Progenitor cell of endocrine pancreas (in vitro differentiated cells): ENCODE measurements at regions not wholly inside any gene's neighbourhood (a gene's known extent, or its start where the extent isn't known, plus 50 kb on each side); places are given as distances from the start of the nearest gene placed in this dataset.

Experiments used
- DNase-seq: peaks from one replicate; pipeline ENCODE4 v3.0.0; 2021; ENCODE audit warnings: low spot score; ENCODE audit not compliant: unreplicated experiment
- H3K27ac Mint-ChIP-seq: 2 replicates; pipeline ENCODE4 v1.8.0; 2021; ENCODE audit warnings: mild to moderate bottlenecking, moderate library complexity, mixed read lengths
- H3K27me3 Mint-ChIP-seq: 2 replicates; pipeline ENCODE4 v1.8.0; 2021; ENCODE audit warnings: mixed read lengths
- H3K36me3 Mint-ChIP-seq: 2 replicates; pipeline ENCODE4 v1.8.0; 2022; ENCODE audit warnings: mixed read lengths; ENCODE audit not compliant: insufficient read depth
- H3K4me1 Mint-ChIP-seq: 2 replicates; pipeline ENCODE4 v1.8.0; 2021; ENCODE audit warnings: low read depth, mixed read lengths
- H3K4me3 Mint-ChIP-seq: 2 replicates; pipeline ENCODE4 v1.8.0; 2021; ENCODE audit warnings: low read depth, mild to moderate bottlenecking, moderate library complexity, mixed read lengths
- H3K9me3 Mint-ChIP-seq: 2 replicates; pipeline ENCODE4 v1.8.0; 2021; ENCODE audit warnings: low read depth, mixed read lengths
- CTCF ChIP-seq: fragments of 200-600 bp; sonication (generic); IDR thresholded peaks from one replicate; pipeline ENCODE4 v1.5.0; 2021; ENCODE audit warnings: antibody characterized with exemption, mild to moderate bottlenecking; ENCODE audit not compliant: unreplicated experiment

- Mint-ChIP-seq H3K27me3 (peaks cover 47% of the 10 kb centered on the region), H3K27ac (no peak overlapping the region), H3K4me1 (peaks cover 14% of the 10 kb centered on the region), H3K9me3 (no peaks in the 10 kb centered on the region), H3K36me3 (no peaks in the 10 kb centered on the region), H3K4me3 (no peak overlapping the region)
- no peak for TF ChIP-seq CTCF
- no peak for DNase-seq
Measured at GRCh38 chr4:104747635-104748034, 252.9 kb upstream of the CXXC4 start.

DNA sequence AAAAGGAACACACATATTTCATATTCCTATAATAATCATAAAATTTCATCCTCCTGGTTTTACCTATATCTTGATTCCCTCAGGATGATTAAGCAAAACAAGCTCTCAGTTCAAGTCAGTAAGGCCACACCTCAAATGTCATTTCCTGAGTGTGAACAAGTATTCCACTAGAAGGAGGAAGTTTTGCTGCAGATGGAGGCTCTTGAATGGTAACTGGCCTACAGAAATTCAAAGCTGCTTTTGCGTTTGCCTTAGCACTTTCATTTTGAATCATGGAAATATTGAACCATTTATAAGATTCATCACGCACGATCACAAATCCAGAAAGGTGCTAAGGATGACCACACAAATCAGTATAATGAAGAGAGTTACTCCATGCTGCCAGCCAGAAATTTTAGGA is 254.4 kb upstream of the CXXC4 start:
- H3K4me3 Mint-ChIP-seq, result no peak overlapping the region
- no peak overlapping the region for H3K27ac Mint-ChIP-seq
- H3K27me3 Mint-ChIP-seq, result peaks cover 45% of the 10 kb centered on the region
- peaks cover 14% of the 10 kb centered on the region for H3K4me1 Mint-ChIP-seq
- DNase-seq, result no peak
- TF ChIP-seq CTCF, result no peak
- no peaks in the 10 kb centered on the region for H3K36me3 Mint-ChIP-seq
- H3K9me3 Mint-ChIP-seq, result peaks cover 1% of the 10 kb centered on the region

- no peak overlapping the region for H3K4me3 Mint-ChIP-seq
- H3K36me3 Mint-ChIP-seq, result no peaks in the 10 kb centered on the region
- H3K4me1 Mint-ChIP-seq, result peaks cover 16% of the 10 kb centered on the region
- no peak for DNase-seq
- TF ChIP-seq CTCF, result no peak
- no peak overlapping the region for H3K27ac Mint-ChIP-seq
- H3K27me3 Mint-ChIP-seq, result peaks cover 47% of the 10 kb centered on the region
- peaks cover 4% of the 10 kb centered on the region for H3K9me3 Mint-ChIP-seq
Measured at GRCh38 chr4:104750008-104750407, 255.3 kb upstream of the CXXC4 start.

DNA sequence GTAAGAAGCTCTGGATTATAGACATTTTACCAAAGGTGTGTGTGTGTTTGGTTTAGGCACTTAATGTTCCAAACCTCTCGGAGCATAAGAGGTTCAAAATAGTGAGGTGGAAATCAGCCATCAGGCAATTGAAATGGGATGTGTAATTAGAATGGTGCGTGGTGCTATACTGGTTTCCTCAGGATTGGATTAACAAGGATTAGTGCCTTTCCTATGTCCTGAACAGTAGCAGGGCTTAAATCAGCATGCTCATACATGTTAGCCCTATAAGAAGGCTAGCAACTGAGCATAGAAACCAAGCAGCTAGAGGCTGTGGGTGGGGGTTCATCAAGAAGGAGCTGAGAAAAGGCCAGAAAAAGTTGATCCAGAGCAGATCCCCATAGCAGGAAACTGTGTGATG is 256.8 kb upstream of the CXXC4 start:
- Mint-ChIP-seq H3K27me3 (peaks cover 48% of the 10 kb centered on the region), H3K9me3 (peaks cover 4% of the 10 kb centered on the region), H3K4me1 (peaks cover 16% of the 10 kb centered on the region), H3K27ac (no peak overlapping the region), H3K36me3 (no peaks in the 10 kb centered on the region), H3K4me3 (no peak overlapping the region)
- TF ChIP-seq CTCF, result no peak
- DNase-seq, result no peak

DNA sequence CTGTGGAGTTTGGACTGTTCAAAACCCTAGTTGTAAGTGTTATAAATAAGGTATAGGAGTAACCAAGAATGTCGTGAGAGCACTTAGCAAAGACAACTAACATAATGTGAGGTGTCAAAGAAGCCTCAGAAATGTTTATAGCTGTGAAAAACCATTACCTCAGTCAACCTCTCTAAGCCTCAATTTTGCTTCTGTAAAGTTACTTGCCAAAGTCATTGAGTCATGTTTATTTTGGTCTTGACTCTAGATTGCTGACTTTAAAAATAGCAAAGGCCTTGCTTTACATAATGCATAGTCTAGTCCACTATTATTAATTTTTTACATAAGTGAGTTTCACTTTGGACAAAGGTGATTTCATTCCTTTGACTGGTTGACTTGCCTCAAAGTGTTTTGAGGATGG is 257.6 kb upstream of the CXXC4 start:
- no peaks in the 10 kb centered on the region for H3K36me3 Mint-ChIP-seq
- no peak overlapping the region for H3K4me3 Mint-ChIP-seq
- DNase-seq, result no peak
- peaks cover 4% of the 10 kb centered on the region for H3K9me3 Mint-ChIP-seq
- TF ChIP-seq CTCF, result no peak
- H3K4me1 Mint-ChIP-seq, result peaks cover 16% of the 10 kb centered on the region
- peaks cover 49% of the 10 kb centered on the region for H3K27me3 Mint-ChIP-seq
- no peak overlapping the region for H3K27ac Mint-ChIP-seq
